Hepatocyte (in vitro differentiated cells): ENCODE measurements at regions not wholly inside any gene's neighbourhood (a gene's known extent, or its start where the extent isn't known, plus 50 kb on each side); places are given as distances from the start of the nearest gene placed in this dataset.

ENCODE experiments used
- CTCF ChIP-seq: fragments of 200-600 bp; sonication (generic); IDR thresholded peaks from 2 replicates; pipeline ENCODE4 v1.5.1; 2016; ENCODE audit warnings: antibody characterized with exemption, mild to moderate bottlenecking; ENCODE audit not compliant: poor library complexity
- EZH2 ChIP-seq: fragments of 200-600 bp; sonication (generic); IDR thresholded peaks from 2 replicates; pipeline ENCODE4 v1.6.1; 2016; ENCODE audit warnings: antibody characterized with exemption, mild to moderate bottlenecking, borderline replicate concordance
- EZH2phosphoT487 ChIP-seq: fragments of 200-600 bp; sonication (generic); IDR thresholded peaks from one replicate; pipeline ENCODE4 v1.6.1; 2018; ENCODE audit warnings: antibody characterized with exemption, mild to moderate bottlenecking, low read depth, moderate library complexity; ENCODE audit not compliant: unreplicated experiment, severe bottlenecking

- no peak for TF ChIP-seq CTCF
- no peak for TF ChIP-seq EZH2
- no peak for TF ChIP-seq EZH2phosphoT487
These were observed 94.8 kb upstream of the KCNMA1 start for GRCh38 chr10:77732213-77733003.
